Urothelium cell line (cell line): ENCODE measurements at regions not wholly inside any gene's neighbourhood (a gene's known extent, or its start where the extent isn't known, plus 50 kb on each side); places are given as distances from the start of the nearest gene placed in this dataset.
"Not testable (repeated sequence)": the region's sequence is repeated elsewhere in the genome, so short reads cannot be mapped to it uniquely, and the experiment has no call there.

Experiments used
- DNase-seq: peaks from one replicate; pipeline ENCODE4 v3.0.0; 2011; ENCODE audit warnings: low spot score, mixed read lengths
- FAIRE-seq: peaks from 2 replicates; lab custom pipeline; 2011; peaks lifted over from hg19 to GRCh38; lab: Jason Lieb, UNC

- no peak for DNase-seq
- FAIRE-seq, result no peak
Measured at GRCh38 chr16:9141813-9142212, 50.4 kb downstream of the HAPSTR1 start.

- DNase-seq (no peak), FAIRE-seq (no peak)
Measured at GRCh38 chr16:9144106-9144505, 52.7 kb downstream of the HAPSTR1 start.

GRCh38 chr16:9148374-9149015 lies 57.1 kb downstream of the HAPSTR1 start:
- FAIRE-seq (no peak), DNase-seq (no peak)

DNA sequence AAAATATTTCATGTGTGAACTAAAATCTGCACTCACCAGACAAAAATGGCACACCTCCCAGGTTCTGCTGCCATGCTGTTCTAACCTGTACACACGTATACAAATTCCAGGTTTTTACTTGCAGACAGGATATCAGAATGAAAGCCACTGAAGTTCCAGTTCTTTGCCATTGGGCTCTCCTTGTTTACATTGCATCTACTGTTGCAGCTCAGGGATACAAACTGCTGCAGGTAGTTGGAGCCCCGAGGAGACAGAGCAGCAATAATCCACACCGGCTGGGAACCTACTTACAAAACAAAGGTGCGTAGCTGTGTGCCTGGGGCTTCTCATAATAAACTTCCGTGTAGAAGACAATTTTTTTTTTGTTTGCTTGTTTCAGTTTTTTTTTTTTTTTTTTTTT lies 59.6 kb downstream of the HAPSTR1 start:
- no peak for DNase-seq
- no peak for FAIRE-seq

DNA sequence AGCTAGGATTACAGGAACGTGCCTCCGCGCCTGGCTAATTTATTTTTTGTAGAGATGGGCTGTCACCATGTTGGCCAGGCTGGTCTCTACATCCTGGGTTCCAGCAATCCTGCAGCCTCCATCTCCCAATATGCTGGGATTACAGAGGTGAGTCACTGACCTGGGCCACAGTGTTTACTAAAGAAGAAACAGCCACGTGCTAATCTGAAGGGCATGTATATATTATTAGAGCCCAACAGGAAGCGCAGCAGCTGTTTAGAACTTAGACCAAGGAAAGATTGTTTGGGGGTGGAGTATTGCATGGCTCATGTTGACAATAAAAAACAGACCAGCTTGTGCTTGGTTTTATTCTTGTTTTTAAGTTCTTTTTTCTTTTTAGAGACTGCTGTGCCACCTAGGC lies 60.2 kb downstream of the HAPSTR1 start:
- peak; percentile 27 for DNase-seq
- no peak for FAIRE-seq

- DNase-seq (no peak), FAIRE-seq (peak; percentile 97)
Measured at GRCh38 chr16:9152649-9153501, 61.4 kb downstream of the HAPSTR1 start.

- DNase-seq, result no peak
- no peak for FAIRE-seq
Measured at GRCh38 chr16:9153502-9153864, 62.0 kb downstream of the HAPSTR1 start.

DNA sequence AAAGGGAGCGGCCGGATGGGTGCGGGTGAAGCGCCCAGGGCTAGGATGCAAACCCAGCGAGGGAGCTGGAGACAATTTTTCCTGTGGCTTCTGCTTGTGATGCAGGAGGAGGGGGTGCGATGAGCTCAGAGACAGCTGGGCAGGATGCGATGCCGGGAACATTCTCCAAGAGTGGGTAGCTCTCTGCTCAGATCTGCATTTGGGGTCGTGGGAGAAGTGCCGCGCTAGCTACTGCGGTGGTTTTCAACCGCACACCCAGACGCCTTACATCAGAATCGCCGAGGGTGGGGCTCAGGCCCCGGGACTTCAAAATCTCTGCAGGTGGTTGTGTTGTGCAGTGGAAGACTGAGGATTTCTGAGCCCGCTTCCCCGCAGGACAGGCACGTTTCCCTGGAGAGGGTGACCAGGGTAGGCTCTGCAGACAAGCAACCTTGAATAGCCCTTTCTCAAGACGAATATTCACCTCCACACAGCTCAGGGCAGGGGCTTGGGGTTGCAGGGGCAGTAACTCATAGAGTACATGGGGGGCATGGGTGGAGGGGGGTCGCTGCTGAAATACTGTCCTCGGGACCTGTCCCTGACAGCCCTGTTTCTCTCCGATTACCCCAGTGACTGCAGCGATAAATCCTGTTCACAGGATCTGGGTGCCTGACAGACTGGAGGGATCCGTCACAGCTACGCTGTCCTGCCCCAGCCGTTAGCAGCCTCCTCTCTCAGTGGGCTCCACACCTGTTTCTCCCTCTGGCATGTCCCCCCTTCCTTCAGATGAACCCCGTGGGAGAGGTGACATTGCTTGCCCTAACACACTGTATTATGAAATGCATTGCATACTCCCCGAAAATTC lies 63.3 kb downstream of the HAPSTR1 start:
- DNase-seq, result no peak
- no peak for FAIRE-seq

DNA sequence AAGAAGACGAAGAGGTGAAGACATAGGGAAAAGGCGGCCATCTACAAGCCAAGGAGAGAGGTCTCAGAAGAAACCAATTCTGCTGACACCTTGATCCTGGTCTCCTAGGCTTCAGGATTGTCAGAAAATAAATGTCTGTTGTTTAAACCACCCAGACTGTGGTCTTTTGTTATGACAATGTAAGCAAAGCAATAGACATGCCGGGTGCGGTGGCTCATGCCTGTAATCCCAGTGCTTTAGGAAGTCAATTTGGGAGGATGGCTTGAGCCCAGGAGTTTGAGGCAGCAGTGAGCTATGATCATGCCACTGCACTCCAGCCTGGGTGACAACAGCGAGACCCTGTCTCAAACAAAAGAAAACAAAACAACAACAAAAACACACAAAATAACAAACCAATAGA lies 64.4 kb downstream of the HAPSTR1 start:
- FAIRE-seq, result no peak
- DNase-seq, result no peak

- FAIRE-seq, result no peak
- DNase-seq, result peak; percentile 75
Measured at GRCh38 chr16:9159839-9160550, 68.6 kb downstream of the HAPSTR1 start.

GRCh38 chr16:9160551-9160911 lies 69.1 kb downstream of the HAPSTR1 start:
- FAIRE-seq, result no peak

GRCh38 chr16:9165681-9166080 lies 74.2 kb downstream of the HAPSTR1 start:
- no peak for DNase-seq

More at GRCh38 chr16:9160551-9160911, 69.1 kb downstream of the HAPSTR1 start:
- DNase-seq, result no peak

GRCh38 chr16:9166326-9166993 lies 75.0 kb downstream of the HAPSTR1 start:
- DNase-seq, FAIRE-seq: not testable (repeated sequence)

More at GRCh38 chr16:9165681-9166080, 74.2 kb downstream of the HAPSTR1 start:
- no peak for FAIRE-seq

DNA sequence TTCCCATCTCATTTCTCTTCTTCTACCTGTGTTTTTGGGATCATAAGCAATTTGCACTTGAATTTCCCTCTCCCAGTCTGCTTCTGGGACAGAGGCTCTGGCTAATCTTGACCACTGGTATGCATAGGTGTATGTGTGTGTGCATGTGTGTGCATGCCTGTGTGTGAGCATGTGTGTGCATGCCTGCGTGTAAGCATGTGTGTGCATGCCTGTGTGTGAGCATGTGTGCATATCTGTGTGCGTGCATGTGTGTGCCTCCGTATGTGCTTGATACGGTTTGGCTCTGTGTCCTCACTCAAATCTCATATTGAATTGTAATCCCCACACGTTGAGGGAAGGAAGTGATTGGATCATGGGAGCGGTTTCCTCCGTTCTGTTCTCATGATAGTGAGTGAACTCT lies 77.7 kb downstream of the HAPSTR1 start:
- FAIRE-seq (peak; percentile 66), DNase-seq (no peak)

- DNase-seq (no peak), FAIRE-seq (no peak)
Measured at GRCh38 chr16:9170470-9170869, 79.0 kb downstream of the HAPSTR1 start.

DNA sequence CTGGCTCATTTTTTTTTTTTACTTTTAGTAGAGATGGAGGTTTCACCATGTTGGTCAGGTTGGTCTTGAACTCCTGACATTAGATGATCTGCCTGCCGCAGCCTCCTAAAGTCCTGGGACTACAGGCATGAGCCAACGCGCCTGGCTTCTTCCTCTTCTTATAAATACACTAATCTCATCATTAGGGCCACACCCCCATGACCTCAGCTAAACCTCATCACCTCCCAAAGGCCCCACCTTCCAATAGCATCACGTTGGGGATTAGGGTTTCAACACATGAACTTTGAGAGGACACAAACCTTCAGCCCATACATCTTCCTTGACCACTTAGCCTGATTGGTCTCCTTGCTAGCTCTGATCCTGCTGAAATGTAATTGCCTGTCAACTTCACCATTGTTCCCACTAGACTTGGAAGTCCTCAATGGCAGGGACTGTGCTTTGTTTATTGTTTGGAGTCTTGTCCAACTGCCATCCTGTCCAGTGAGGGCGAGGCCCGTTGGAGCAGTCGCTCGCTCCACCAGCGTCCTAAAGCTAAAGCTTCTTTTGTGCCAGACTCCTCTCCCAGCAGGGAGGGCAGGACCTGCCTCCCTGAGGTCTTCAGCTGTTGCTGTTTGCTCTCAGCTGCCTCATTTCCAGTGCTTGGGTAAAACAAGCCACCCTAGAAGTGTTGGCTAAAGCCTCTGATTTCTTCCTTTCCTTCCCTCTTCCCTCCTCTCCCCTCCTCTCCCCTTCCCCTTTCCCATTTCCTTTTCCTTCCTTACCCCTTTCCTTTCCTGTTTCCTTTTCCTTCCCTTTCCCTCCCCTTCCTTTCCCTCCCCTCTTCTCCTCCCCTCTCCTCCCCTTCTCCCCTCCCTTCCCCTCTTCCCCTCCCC lies 85.3 kb downstream of the HAPSTR1 start:
- no peak for DNase-seq
- no peak for FAIRE-seq

DNA sequence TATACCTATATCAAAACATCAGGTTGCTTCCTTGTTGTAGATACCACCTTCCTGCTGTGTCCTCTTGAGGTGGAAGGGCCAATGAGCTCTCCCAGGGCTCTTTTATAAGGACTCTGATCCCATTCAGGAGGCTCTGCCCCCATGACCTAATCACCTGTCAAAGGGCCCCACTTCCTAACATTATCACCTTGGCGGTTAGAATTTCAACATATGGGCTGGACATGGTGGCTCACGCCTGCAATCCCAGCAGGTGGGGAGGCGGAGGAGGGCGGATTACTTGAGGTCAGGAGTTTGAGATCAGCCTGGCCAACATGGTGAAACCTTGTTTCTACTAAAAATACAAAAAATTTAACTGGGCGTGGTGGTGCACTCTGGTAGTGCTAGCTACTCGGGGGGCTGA lies 86.4 kb downstream of the HAPSTR1 start:
- no peak for FAIRE-seq

GRCh38 chr16:9183682-9184353 lies 92.4 kb downstream of the HAPSTR1 start:
- DNase-seq (no peak), FAIRE-seq (no peak)

More for the DNA sequence above, 86.4 kb downstream of the HAPSTR1 start:
- DNase-seq, result no peak

GRCh38 chr16:9184354-9184690 lies 92.9 kb downstream of the HAPSTR1 start:
- DNase-seq (no peak), FAIRE-seq (no peak)
